H1 (cell line): ENCODE measurements at regions not wholly inside any gene's neighbourhood (a gene's known extent, or its start where the extent isn't known, plus 50 kb on each side); places are given as distances from the start of the nearest gene placed in this dataset.

ENCODE experiments used
- CTCF ChIA-PET: fragments of 300-600 bp; sonication (Branson Sonifier 250); formaldehyde crosslinking; loops from one replicate; lab custom pipeline; 2021; ENCODE audit not compliant: partially characterized antibody; lab: Charles Lee
- POLR2A ChIA-PET: fragments of 300-600 bp; sonication (Branson Sonifier 250); formaldehyde crosslinking; loops from one replicate; lab custom pipeline; 2021; ENCODE audit warnings: inconsistent platforms; ENCODE audit not compliant: partially characterized antibody; lab: Charles Lee
- DNase-seq, 2 experiments: peaks; one replicate each; pipeline versions ENCODE4 v3.0.0 to v3.0.0-alpha.2; 2010 to 2022; ENCODE audit warnings: low spot score in 2 of 2, low read depth in 1 of 2, mixed read lengths in 1 of 2
- FAIRE-seq: peaks from 2 replicates; lab custom pipeline; 2011; peaks lifted over from hg19 to GRCh38; lab: Jason Lieb, UNC
- H2AFZ ChIP-seq: 2 replicates; pipeline ENCODE4 v1.8.1; 2012; ENCODE audit warnings: low read length, inconsistent platforms
- H2AK5ac ChIP-seq: 2 replicates; pipeline ENCODE4 v1.6.1; 2013; ENCODE audit warnings: low read depth, low read length
- H2BK120ac ChIP-seq: replicated peaks from 2 replicates; pipeline ENCODE3; 2013; ENCODE audit warnings: low read depth, low read length, inconsistent platforms
- H2BK12ac ChIP-seq: 2 replicates; pipeline ENCODE4 v1.6.1; 2013; ENCODE audit warnings: low read depth, low read length
- H2BK15ac ChIP-seq: 2 replicates; pipeline ENCODE4 v1.6.1; 2013; ENCODE audit warnings: low read length
- H2BK20ac ChIP-seq: 2 replicates; pipeline ENCODE4 v1.6.1; 2013; ENCODE audit warnings: low read length
- H2BK5ac ChIP-seq: 2 replicates; pipeline ENCODE4 v1.6.1; 2013; ENCODE audit warnings: low read depth, low read length
- H3K14ac ChIP-seq: 2 replicates; pipeline ENCODE4 v1.6.1; 2013; ENCODE audit warnings: inconsistent platforms; ENCODE audit not compliant: insufficient read length
- H3K18ac ChIP-seq: 2 replicates; pipeline ENCODE4 v1.6.1; 2013; ENCODE audit warnings: low read length; ENCODE audit errors: extremely low read depth
- H3K23ac ChIP-seq: 2 replicates; pipeline ENCODE4 v1.6.1; 2013; ENCODE audit warnings: inconsistent platforms; ENCODE audit not compliant: insufficient read length
- H3K23me2 ChIP-seq: 2 replicates; pipeline ENCODE4 v1.6.1; 2013; ENCODE audit warnings: low read depth, low read length
- H3K27ac ChIP-seq: 2 replicates; pipeline ENCODE4 v1.6.1; 2011; ENCODE audit warnings: low read depth, low read length, inconsistent platforms
- H3K27me3 ChIP-seq, 4 experiments: replicated peaks in 1 of 4; 1 replicate in 1 of 4; 2 replicates in 3 of 4; pipeline versions ENCODE4 v1.6.1 to v1.8.1; 2011 to 2013; ENCODE audit warnings: low read length in 3 of 4, mild to moderate bottlenecking in 3 of 4, inconsistent platforms in 2 of 4, mixed read lengths in 2 of 4, moderate library complexity in 1 of 4; ENCODE audit not compliant: control insufficient read depth in 3 of 4, insufficient read depth in 3 of 4; ENCODE audit errors: extremely low read depth in 1 of 4
- H3K36me3 ChIP-seq, 4 experiments: 2 replicates each; pipeline versions ENCODE4 v1.6.1 to v1.8.1; 2011 to 2013; ENCODE audit warnings: mild to moderate bottlenecking in 4 of 4, low read length in 3 of 4, moderate library complexity in 2 of 4, control low read depth in 1 of 4, inconsistent platforms in 1 of 4; ENCODE audit not compliant: insufficient read depth in 4 of 4, control insufficient read depth in 2 of 4
- H3K4ac ChIP-seq: replicated peaks from 2 replicates; pipeline ENCODE3; 2013; ENCODE audit warnings: low read length, low read depth, mixed read lengths, inconsistent platforms; ENCODE audit not compliant: insufficient read length
- H3K4me1 ChIP-seq, 4 experiments: replicated peaks in 1 of 4; 1 replicate in 1 of 4; 2 replicates in 3 of 4; pipeline versions ENCODE4 v1.6.1 to v1.8.1; 2011 to 2013; ENCODE audit warnings: low read length in 3 of 4, inconsistent platforms in 2 of 4, mixed read lengths in 1 of 4; ENCODE audit not compliant: insufficient read depth in 4 of 4, control insufficient read depth in 3 of 4
- H3K4me2 ChIP-seq, 2 experiments: 2 replicates each; pipeline versions ENCODE4 v1.6.1 to v1.8.1; 2011 to 2013; ENCODE audit warnings: low read depth in 2 of 2, low read length in 2 of 2, control low read depth in 1 of 2, inconsistent platforms in 1 of 2, mild to moderate bottlenecking in 1 of 2; ENCODE audit not compliant: insufficient read depth in 1 of 2
- H3K4me3 ChIP-seq, 4 experiments: fragments of 200-600, 300-600 bp in 1 of 4; sonication (generic), shearing (Covaris generic), sonication (Bioruptor Twin) in 1 of 4; 2 replicates each; pipeline versions ENCODE4 v1.5.1 to v1.8.1; 2011 to 2016; ENCODE audit warnings: low read length in 4 of 4, low read depth in 3 of 4, control low read depth in 2 of 4, inconsistent platforms in 2 of 4, mild to moderate bottlenecking in 2 of 4, mixed read lengths in 1 of 4, moderate library complexity in 1 of 4; ENCODE audit not compliant: insufficient read depth in 2 of 4; ENCODE audit errors: extremely low read depth in 1 of 4
- H3K56ac ChIP-seq: replicated peaks from 2 replicates; pipeline ENCODE3; 2013; ENCODE audit warnings: low read depth, mild to moderate bottlenecking, mixed read lengths, low read length, inconsistent platforms; ENCODE audit not compliant: insufficient read length
- H3K79me1 ChIP-seq: 2 replicates; pipeline ENCODE4 v1.6.1; 2013; ENCODE audit warnings: low read depth, low read length, control low read depth
- H3K79me2 ChIP-seq, 2 experiments: 2 replicates each; pipeline versions ENCODE4 v1.6.1 to v1.8.1; 2012 to 2013; ENCODE audit warnings: low read length in 2 of 2, mild to moderate bottlenecking in 2 of 2, inconsistent platforms in 1 of 2; ENCODE audit not compliant: insufficient read depth in 2 of 2, control insufficient read depth in 1 of 2
- H3K9ac ChIP-seq, 4 experiments: replicated peaks in 1 of 4; 1 replicate in 1 of 4; 2 replicates in 3 of 4; pipeline versions ENCODE4 v1.6.1 to v1.8.1; 2011 to 2013; ENCODE audit warnings: low read depth in 3 of 4, low read length in 3 of 4, control low read depth in 2 of 4, mild to moderate bottlenecking in 2 of 4, moderate library complexity in 2 of 4, inconsistent platforms in 1 of 4; ENCODE audit errors: extremely low read depth in 1 of 4
- H3K9me3 ChIP-seq, 2 experiments: 2 replicates each; pipeline versions ENCODE4 v1.6.1 to v1.8.1; 2012 to 2013; ENCODE audit warnings: mild to moderate bottlenecking in 2 of 2, moderate library complexity in 2 of 2, control low read depth in 1 of 2, inconsistent platforms in 1 of 2, low read depth in 1 of 2, low read length in 1 of 2, mixed read lengths in 1 of 2; ENCODE audit not compliant: insufficient read depth in 2 of 2
- H4K20me1 ChIP-seq, 2 experiments: replicated peaks in 1 of 2; 2 replicates each; pipeline versions ENCODE3 to v1.8.1; 2011 to 2013; ENCODE audit warnings: inconsistent platforms in 2 of 2, low read length in 2 of 2, mild to moderate bottlenecking in 1 of 2; ENCODE audit not compliant: insufficient read depth in 2 of 2, control insufficient read depth in 1 of 2
- H4K5ac ChIP-seq: 2 replicates; pipeline ENCODE4 v1.6.1; 2013; ENCODE audit warnings: low read length, low read depth, mixed read lengths, inconsistent platforms; ENCODE audit not compliant: insufficient read length
- H4K8ac ChIP-seq: 2 replicates; pipeline ENCODE4 v1.8.0; 2013; ENCODE audit warnings: mild to moderate bottlenecking, moderate library complexity, low read length, inconsistent platforms; ENCODE audit not compliant: insufficient read depth; ENCODE audit errors: extremely low read depth
- H4K91ac ChIP-seq: replicated peaks from 2 replicates; pipeline ENCODE3; 2013; ENCODE audit warnings: low read length, mixed read lengths, inconsistent platforms; ENCODE audit not compliant: insufficient read length
- MAX ChIP-seq: IDR thresholded peaks from 2 replicates; pipeline ENCODE4 v1.6.1; 2012; ENCODE audit warnings: inconsistent platforms
- POLR2AphosphoS5 ChIP-seq: IDR thresholded peaks from 2 replicates; pipeline ENCODE4 v1.6.1; 2011; ENCODE audit warnings: low read depth, low read length
- WGBS, 2 experiments: shearing (Covaris generic) in 1 of 2; methylation state at CpG; one replicate each; pipeline versions ENCODE4 v1.1.6 to v1.1.7; 2013 to 2015; ENCODE audit warnings: low lambda C conversion rate in 2 of 2, mixed read lengths in 2 of 2, inconsistent platforms in 1 of 2, low coverage in 1 of 2, missing lambda C conversion rate in 1 of 2; ENCODE audit not compliant: insufficient replicate concordance in 2 of 2, insufficient coverage in 1 of 2, insufficient read length in 1 of 2; ENCODE audit errors: extremely low coverage in 1 of 2, missing lambda C conversion rate in 1 of 2; 5-methylcytosine and 5-hydroxymethylcytosine counted together

GRCh38 chr10:17504547-17505245, 50.3 kb upstream of the ST8SIA6 start:
- H3K27ac ChIP-seq, result no peak overlapping the region
- no peak overlapping the region for H3K4me2 ChIP-seq
- H2BK12ac ChIP-seq, result no peak overlapping the region
- H3K4me3 ChIP-seq, result no peak overlapping the region
- H3K27me3 ChIP-seq, result peaks cover 0 to 1% (median 0%) of the 10 kb centered on the region in 4 experiments; a peak in 1 of 7 replicates
- no peak overlapping the region for H4K91ac ChIP-seq
- CTCF ChIA-PET, result interaction anchor here (0.7 to 1.0 kb wide), 2 partner anchors 13 to 40 kb away, joined by 3 to 4 read pairs; no protein-coding TSS in a partner anchor
- peak overlapping the region; percentile 77; the same call in 1 of the 2 replicates for H2AFZ ChIP-seq
- H3K18ac ChIP-seq, result no peak overlapping the region
- POLR2A ChIA-PET, result no interaction called here
- no peak overlapping the region for H4K5ac ChIP-seq
- H3K4me1 ChIP-seq, result no peaks in the 10 kb centered on the region
- DNase-seq (no peak), FAIRE-seq (no peak)
- H2BK120ac ChIP-seq, result no peak overlapping the region
- H4K8ac ChIP-seq, result no peak overlapping the region
- no peaks in the 10 kb centered on the region for H3K23me2 ChIP-seq
- no peaks in the 10 kb centered on the region for H4K20me1 ChIP-seq
- no peak overlapping the region for H3K23ac ChIP-seq
- H2BK5ac ChIP-seq, result no peak overlapping the region
- H2BK20ac ChIP-seq, result no peak overlapping the region
- no peaks in the 10 kb centered on the region for H3K9me3 ChIP-seq
- no peaks in the 10 kb centered on the region for H3K79me2 ChIP-seq
- H2AK5ac ChIP-seq, result no peak overlapping the region
- no peak overlapping the region for H2BK15ac ChIP-seq
- WGBS, 2 experiments, result 90% methylated on average over 6 of the region's 6 CpGs; no CpG with 5 or more reads in 1 of the 2 experiments
- H3K9ac ChIP-seq, result no peak overlapping the region
- TF ChIP-seq POLR2AphosphoS5 (no peak), MAX (no peak)
- H3K36me3 ChIP-seq, result no peaks in the 10 kb centered on the region
- H3K4ac ChIP-seq, result no peak overlapping the region
- no peaks in the 10 kb centered on the region for H3K79me1 ChIP-seq
- H3K14ac ChIP-seq, result no peak overlapping the region
- no peak overlapping the region for H3K56ac ChIP-seq
